GM10266 (cell line): ENCODE measurements at regions not wholly inside any gene's neighbourhood (a gene's known extent, or its start where the extent isn't known, plus 50 kb on each side); places are given as distances from the start of the nearest gene placed in this dataset.

Experiments
- DNase-seq: peaks from one replicate; pipeline ENCODE4 v3.0.0; 2012; ENCODE audit errors: extremely low spot score
- TF ChIP-seq, protein P1 (sequence below): IDR thresholded peaks from 2 replicates; pipeline ENCODE4 v1.5.1; 2012; ENCODE audit warnings: mild to moderate bottlenecking, low read depth; ENCODE audit not compliant: control insufficient read depth, insufficient read depth; ENCODE audit errors: missing control alignments

DNA sequence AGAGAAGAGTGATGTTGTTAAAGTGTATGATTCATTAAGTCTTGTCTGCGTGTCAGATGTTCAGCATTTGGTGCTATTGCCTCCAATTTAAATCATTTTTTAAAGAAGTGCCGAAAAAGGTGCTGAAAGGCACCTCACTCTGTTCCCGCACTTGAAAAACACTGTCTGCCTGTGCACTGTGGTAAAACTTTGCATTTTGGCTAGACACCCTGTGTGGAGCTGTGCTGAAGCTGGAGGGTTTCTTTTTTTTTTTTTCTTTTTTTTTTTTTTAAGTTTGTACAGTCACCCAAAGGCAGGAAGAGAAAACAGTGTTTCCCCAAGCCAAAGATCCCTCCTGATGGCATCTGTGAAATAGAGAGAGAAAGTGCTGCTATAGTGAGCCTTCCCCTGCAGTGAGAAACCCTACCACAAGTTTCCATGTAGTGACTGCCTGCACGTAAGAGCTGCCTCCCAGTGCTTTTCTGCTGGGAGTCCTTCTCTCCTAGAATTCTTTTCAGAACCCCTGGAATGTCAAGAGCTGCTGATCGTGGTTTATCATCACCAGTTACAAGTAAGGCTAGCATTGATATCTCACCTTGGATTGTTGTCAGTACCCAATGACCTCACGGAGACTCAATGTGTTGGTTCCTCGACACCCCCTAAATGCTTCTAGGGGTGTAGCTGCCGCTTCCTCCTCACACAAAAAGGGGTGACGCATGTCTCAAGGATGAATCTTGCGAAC is 116.0 kb upstream of the SOX9 start:
- DNase-seq: peak; percentile 25
- TF ChIP-seq, protein P1, sequence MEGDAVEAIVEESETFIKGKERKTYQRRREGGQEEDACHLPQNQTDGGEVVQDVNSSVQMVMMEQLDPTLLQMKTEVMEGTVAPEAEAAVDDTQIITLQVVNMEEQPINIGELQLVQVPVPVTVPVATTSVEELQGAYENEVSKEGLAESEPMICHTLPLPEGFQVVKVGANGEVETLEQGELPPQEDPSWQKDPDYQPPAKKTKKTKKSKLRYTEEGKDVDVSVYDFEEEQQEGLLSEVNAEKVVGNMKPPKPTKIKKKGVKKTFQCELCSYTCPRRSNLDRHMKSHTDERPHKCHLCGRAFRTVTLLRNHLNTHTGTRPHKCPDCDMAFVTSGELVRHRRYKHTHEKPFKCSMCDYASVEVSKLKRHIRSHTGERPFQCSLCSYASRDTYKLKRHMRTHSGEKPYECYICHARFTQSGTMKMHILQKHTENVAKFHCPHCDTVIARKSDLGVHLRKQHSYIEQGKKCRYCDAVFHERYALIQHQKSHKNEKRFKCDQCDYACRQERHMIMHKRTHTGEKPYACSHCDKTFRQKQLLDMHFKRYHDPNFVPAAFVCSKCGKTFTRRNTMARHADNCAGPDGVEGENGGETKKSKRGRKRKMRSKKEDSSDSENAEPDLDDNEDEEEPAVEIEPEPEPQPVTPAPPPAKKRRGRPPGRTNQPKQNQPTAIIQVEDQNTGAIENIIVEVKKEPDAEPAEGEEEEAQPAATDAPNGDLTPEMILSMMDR: no peak

DNA sequence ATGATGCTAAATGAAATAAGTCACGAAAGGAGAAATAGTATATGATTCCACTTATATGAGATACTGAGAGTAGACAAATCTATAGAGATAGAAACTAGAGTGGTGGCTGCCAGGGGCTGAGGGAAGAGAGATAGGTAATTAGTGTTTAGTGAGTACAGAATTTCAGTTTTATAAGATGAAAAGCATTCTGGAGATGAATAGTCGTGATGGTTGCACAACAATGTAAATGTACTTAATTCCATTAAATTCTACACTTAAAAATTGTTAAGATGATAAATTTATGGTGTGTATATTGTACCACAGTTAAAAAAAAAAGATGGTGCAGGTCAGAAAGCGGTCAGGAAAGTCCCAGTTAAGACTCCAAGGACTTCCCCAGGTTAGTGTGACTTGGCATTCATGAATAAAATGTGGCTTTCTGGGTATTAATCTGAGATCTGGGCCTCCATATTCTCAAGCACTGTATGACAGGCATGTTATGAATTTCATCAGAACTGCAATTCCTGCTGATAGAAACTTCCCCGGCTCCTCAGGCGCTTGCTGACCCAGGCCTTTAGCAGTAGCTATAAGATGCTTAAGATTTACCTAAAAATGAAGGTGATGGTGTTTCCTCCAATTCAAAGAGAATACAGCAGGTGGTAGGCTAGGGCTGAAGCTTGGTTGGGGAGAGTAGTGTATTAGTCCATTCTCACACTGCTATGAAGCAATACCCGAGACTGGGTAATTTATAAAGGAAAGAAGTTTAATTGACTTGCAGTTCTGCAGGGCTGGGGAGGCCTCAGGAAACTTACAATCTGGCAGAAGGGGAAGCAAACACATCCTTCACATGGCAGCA is 115.3 kb upstream of the SOX9 start:
- TF ChIP-seq, protein P1: no peak
- peak; percentile 13 for DNase-seq

DNA sequence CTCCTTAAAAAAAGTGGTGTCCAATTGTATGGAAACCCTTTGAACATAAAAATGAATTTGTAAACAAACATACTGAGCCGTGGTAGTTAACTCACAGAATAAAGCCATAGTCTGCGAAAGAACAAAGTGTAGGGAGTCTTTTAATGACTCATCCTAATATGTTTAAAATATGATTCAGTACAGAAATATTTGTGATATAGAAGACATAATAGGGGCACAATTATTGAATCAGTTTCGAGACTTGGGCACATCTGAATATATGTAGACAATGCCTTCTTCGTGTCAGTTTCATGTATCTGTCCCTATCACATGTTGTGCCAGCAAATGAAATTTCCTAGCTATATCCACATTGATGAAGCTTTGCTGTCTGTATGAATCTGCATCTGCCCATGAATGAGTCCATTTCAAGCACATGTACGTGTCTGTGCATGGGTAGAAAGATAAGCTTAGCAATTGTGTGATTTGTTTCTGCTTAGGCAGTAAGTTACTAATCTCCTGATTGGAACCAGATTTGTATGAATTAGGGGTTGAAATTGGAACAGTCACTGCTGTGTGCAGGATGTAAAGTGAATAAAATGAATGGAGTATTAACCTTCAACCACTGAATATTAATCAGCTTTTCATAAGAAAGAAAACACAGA is 112.5 kb upstream of the SOX9 start:
- DNase-seq: no peak
- TF ChIP-seq, protein P1: no peak

DNA sequence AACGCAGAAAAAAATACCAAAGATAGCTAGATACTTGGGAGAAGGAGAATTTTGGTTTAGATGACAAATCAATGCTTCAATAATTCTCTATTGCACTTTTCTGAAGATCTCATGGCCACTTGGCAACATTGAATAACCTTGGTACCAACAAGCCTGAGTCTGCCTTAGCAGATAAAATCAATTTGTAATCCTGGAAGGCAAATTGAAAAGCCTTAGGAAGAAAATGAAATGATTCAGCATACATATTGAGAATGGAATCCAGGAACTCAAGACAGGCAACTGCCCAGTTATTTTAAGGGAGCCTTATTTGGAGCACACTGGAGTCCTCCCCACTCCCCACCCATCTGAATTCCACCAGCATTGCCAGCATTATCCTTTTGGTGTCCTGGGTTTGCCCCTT is 109.3 kb upstream of the SOX9 start:
- TF ChIP-seq, protein P1: no peak
- DNase-seq: no peak

DNA sequence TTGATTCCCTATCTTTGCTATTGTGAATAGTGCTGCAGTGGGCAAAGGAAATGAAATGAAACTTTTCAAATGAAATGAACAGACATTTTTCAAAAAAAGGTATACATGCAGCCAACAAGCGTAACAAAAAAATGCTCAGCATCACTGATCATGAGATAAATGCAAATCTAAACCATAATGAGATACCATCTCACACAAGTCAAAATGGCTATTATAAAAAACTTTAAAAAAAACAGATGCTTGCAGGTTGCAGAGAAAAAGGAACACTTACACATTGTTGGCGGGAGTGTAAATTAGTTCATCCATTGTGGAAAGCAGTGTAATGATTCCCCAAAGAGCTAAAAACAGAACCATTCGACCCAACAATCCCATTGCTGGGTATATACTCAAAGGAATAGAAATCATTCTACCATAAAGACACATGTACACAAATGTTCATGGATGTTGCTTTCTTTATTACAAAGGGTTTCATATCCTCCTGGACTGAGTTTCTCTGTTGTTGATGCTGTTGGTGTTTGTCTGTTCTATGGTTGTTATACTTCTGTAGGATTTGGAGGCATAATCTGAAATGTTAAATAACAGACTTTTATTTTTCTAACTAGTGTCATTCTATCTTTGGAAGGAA is 99.3 kb upstream of the SOX9 start:
- TF ChIP-seq, protein P1: no peak
- DNase-seq: no peak

DNA sequence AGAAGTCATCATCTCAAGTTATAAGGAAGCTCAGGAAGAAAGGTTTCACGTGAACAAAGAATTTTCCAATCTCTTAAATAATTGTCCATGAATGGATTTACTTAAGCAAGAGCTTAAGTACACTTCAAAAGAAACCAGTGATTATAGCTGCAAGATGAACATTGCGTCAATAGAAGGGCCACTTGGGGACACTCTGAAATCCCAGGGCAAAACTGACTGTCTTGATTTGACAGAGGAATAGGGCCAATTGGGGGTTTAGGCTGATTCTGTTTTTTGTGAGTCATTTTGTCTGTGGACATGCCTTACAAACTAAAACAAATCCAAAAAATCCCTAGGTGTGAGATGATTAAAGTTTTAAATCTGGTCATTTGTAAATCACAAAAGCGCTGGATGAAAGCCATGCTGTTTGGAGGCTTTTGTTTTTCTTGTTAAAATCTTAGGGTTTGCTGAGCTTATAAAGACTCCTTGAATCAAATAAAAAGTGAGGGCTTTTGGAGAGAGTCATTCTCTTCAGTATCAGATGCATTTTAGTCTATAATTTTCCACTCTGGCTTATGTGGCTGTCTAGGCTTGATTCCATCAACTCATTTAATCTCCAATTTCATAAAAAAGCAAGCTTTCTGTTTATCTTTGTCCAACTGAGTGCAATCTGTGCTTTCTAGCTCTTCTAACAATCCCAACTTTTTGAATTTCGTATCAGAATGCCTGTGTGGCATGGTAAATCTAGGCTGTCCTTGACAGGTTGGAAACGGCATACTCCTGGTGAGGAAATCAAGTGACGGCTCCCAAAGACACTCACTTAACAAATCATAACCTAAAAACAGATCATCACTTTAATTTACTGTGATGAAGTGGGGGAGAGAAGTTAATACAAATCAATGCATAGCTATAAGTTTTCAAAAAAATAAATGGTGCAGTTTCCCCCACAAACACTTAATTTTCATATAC is 98.2 kb upstream of the SOX9 start:
- DNase-seq: no peak
- TF ChIP-seq, protein P1: no peak
